C4-2B (cell line): ENCODE measurements at regions not wholly inside any gene's neighbourhood (a gene's known extent, or its start where the extent isn't known, plus 50 kb on each side); places are given as distances from the start of the nearest gene placed in this dataset.
"Not testable (repeated sequence)": the region's sequence is repeated elsewhere in the genome, so short reads cannot be mapped to it uniquely, and the experiment has no call there.

Experiments
- H3K27ac ChIP-seq: fragments of 450-650 bp; 2 replicates; pipeline ENCODE4 v1.5.1; 2017
- ZFX ChIP-seq: fragments of 450-650 bp; IDR thresholded peaks from 2 replicates; pipeline ENCODE4 v1.6.1; 2017
- TF ChIP-seq, protein P1 (sequence below): fragments of 450-650 bp; conservative IDR thresholded peaks from 2 replicates; pipeline ENCODE4 v1.5.1; 2017; ENCODE audit warnings: mild to moderate bottlenecking

- no peak overlapping the region for H3K27ac ChIP-seq
- TF ChIP-seq, protein P1, sequence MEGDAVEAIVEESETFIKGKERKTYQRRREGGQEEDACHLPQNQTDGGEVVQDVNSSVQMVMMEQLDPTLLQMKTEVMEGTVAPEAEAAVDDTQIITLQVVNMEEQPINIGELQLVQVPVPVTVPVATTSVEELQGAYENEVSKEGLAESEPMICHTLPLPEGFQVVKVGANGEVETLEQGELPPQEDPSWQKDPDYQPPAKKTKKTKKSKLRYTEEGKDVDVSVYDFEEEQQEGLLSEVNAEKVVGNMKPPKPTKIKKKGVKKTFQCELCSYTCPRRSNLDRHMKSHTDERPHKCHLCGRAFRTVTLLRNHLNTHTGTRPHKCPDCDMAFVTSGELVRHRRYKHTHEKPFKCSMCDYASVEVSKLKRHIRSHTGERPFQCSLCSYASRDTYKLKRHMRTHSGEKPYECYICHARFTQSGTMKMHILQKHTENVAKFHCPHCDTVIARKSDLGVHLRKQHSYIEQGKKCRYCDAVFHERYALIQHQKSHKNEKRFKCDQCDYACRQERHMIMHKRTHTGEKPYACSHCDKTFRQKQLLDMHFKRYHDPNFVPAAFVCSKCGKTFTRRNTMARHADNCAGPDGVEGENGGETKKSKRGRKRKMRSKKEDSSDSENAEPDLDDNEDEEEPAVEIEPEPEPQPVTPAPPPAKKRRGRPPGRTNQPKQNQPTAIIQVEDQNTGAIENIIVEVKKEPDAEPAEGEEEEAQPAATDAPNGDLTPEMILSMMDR, result no peak
- TF ChIP-seq ZFX, result no peak
These were observed 89.9 kb upstream of the PRKX start for GRCh38 chrX:3803305-3803704.

DNA sequence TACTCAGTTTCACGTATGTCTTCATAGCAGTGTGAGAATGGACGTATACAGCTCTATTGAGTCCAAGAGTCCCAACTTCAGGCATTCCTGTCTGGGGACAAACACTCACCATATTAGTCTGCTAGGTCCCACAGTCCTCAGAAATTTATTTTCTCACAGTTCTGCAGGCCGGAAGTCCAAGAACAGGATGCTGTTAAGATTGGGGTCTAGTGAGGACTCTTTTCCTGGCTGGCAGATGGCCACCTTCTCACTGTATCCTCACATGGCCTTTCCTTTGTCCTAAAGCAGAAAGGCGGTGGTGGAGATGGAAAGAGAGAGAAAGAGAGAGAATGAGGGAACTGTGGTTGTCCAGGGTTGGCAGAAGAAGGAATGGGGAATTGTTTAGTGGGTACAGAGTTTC, 82.0 kb upstream of the PRKX start:
- H3K27ac ChIP-seq, result not testable (repeated sequence)

DNA sequence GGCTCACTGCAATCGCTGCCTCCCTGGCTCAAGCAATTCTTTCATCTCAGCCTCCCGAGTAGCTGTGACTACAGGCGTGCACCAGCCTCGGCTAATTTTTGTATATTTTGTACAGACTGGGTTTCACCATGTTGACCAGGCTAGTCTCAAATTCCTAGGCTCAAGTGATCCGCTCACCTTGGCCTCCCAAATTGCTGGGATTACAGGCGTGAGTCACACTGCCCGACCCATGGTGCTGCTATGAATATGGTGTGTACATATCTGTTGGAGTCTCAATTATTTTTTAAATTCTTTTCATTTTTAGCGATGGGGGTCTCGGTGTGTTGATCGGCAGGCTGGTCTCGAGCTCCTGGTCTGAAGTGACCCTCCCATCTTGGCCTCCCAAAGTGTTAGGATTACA, 78.0 kb upstream of the PRKX start:
- TF ChIP-seq, protein P1, result no peak
- TF ChIP-seq ZFX, result no peak
- no peak overlapping the region for H3K27ac ChIP-seq

GRCh38 chrX:3788494-3789233, 75.2 kb upstream of the PRKX start:
- no peak for TF ChIP-seq ZFX
- TF ChIP-seq, protein P1, result no peak; the same call in 1 of the 2 replicates
- no peak overlapping the region for H3K27ac ChIP-seq

- H3K27ac ChIP-seq, result no peak overlapping the region
- no peak for TF ChIP-seq ZFX
These were observed 74.4 kb upstream of the PRKX start for GRCh38 chrX:3787856-3788255.

GRCh38 chrX:3785822-3786221, 72.4 kb upstream of the PRKX start:
- H3K27ac ChIP-seq, result not testable (repeated sequence)

DNA sequence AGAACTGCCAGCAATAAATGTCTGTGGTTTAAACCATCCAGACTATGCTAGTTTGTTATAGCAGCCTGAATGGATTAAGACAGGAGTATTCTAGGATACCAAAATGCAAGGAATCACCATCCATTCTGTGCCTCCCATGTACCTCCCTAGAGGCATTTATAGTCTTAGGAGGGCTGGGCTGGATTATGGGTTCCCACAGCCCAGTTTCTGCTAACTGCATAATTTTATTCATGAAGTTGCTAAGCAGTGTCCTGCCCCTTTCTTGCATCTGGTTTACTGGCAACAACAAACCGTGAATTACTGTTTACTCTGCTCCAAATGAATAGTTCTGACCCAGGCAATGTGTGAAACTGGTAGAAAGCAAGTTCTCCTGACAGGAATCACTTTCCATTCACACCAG, 67.1 kb upstream of the PRKX start:
- H3K27ac ChIP-seq, result no peak overlapping the region
- TF ChIP-seq, protein P1, result no peak
- TF ChIP-seq ZFX, result no peak

DNA sequence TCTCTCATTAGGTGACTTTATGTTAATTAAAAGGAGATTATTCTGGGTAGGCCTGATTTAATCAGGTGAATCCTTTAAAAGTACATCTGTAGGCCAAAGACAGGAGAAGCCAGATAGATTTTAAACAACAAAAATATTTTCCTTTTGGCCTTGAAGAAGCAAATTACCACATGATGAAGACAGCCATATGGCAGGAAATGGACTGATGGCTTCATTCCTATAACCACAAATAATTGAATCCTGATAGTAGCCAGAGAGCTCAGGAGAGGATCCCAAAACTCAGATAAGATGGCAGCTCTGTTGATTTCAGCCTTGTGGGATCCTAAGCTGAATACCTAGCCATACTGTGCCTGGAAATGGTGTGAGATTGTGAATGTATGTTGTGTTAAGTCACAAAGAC, 66.1 kb upstream of the PRKX start:
- no peak for TF ChIP-seq ZFX
- TF ChIP-seq, protein P1, result no peak
- no peak overlapping the region for H3K27ac ChIP-seq

DNA sequence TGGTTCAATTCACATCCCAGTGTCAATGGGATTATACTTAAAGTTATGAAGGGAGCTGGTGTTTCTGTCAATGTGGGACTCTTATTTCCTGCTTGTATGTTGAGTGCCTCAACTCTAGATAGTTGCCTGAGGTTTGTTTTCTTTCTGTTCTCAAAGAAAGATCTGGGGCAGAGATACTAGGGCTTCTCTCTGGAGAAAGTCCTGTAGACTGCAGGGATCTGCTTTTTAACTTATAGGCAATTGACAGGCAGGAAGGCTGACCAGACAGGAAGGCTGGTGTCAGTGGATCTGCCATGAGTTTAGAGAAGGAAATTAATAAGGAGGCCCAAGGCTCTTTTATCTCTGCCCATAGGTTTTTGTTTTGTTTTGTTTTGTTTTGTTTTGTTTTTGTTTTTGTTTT, 64.0 kb upstream of the PRKX start:
- H3K27ac ChIP-seq, result no peak overlapping the region
- TF ChIP-seq ZFX, result no peak
- TF ChIP-seq, protein P1, result no peak
